ENCODE measurements at regions not wholly inside any gene's neighbourhood (a gene's known extent, or its start where the extent isn't known, plus 50 kb on each side); places are given as distances from the start of the nearest gene placed in this dataset.

DNA sequence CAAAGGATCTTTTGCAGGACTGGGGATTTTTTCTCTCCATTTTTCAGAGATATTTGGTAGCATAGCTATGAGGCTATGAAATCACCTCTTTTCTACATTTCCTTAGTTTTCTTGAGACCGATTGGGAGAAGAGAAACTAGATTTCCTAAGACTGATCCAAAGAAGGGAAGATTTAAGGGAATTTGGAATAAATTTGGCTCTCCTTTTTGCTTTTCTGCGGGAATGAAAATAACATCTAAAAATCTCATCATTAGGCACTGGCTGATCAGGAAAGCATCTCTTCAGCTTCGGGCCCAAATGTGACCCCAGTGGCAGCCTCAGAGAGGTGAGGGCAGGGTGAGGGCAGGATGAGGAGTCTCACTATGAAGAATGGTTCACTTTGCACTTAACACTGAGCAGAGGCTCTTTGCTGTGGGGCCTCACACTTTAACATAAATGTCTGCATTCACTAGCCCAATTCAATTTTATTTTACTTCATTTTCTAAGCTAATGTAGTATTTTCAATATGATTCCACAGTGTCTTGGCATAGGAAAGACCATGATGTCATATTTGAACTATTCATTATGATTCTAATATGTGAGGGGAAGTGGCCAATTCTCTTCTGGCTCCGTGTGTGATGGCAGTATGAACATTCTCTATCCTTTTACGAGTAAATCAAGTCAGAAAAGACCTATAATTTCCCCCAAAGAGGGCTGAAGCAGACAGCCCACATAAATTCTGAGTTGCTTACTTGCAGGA is 193.2 kb downstream of the MEX3B start:
- intact Hi-C loops (cut with DNase I; ENCODE audit: low total_unique reads) = no loop called here
- DNase-seq = no peak

DNA sequence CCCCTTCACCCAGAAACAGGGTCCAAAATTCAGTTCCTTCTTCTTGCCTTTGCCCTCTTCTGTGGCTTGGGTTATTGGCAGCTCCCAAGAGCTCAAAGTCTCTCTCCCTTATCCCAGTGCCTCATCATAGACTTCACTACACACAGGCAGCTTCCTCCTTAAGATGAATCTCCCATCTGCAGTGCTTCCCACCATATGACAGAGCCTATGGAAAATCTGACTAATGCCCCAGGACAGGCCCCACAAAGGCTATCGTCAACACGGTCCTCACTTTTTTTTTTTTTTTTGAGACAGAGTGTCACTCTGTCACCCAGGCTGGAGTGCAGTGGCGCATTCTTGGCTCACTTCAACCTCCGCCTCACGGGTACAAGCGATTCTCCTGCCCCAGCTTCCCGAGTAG is 194.1 kb downstream of the MEX3B start:
- no peaks in the 10 kb centered on the region for H3K9me3 ChIP-seq
- no peak overlapping the region for H3K27ac ChIP-seq
- H3K4me1 ChIP-seq = no peaks in the 10 kb centered on the region
- H3K36me3 ChIP-seq = no peaks in the 10 kb centered on the region
- no peak for DNase-seq
- intact Hi-C loops (cut with DNase I; ENCODE audit: low total_unique reads) = no loop called here
- H3K4me3 ChIP-seq = no peak overlapping the region
- no peak for TF ChIP-seq POLR2A (IDR thresholded peaks at IDR 0.05)
- TF ChIP-seq, protein P1, sequence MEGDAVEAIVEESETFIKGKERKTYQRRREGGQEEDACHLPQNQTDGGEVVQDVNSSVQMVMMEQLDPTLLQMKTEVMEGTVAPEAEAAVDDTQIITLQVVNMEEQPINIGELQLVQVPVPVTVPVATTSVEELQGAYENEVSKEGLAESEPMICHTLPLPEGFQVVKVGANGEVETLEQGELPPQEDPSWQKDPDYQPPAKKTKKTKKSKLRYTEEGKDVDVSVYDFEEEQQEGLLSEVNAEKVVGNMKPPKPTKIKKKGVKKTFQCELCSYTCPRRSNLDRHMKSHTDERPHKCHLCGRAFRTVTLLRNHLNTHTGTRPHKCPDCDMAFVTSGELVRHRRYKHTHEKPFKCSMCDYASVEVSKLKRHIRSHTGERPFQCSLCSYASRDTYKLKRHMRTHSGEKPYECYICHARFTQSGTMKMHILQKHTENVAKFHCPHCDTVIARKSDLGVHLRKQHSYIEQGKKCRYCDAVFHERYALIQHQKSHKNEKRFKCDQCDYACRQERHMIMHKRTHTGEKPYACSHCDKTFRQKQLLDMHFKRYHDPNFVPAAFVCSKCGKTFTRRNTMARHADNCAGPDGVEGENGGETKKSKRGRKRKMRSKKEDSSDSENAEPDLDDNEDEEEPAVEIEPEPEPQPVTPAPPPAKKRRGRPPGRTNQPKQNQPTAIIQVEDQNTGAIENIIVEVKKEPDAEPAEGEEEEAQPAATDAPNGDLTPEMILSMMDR (IDR thresholded peaks at IDR 0.05) = no peak
- no peaks in the 10 kb centered on the region for H3K27me3 ChIP-seq

More for the DNA sequence above, 193.2 kb downstream of the MEX3B start:
- H3K4me1 ChIP-seq = no peaks in the 10 kb centered on the region
- no peak overlapping the region for H3K27ac ChIP-seq
- H3K36me3 ChIP-seq = no peaks in the 10 kb centered on the region
- H3K4me3 ChIP-seq = no peak overlapping the region
- no peaks in the 10 kb centered on the region for H3K9me3 ChIP-seq
- no peaks in the 10 kb centered on the region for H3K27me3 ChIP-seq
- TF ChIP-seq POLR2A (IDR thresholded peaks at IDR 0.05) = no peak
- TF ChIP-seq, protein P1 (IDR thresholded peaks at IDR 0.05) = no peak

DNA sequence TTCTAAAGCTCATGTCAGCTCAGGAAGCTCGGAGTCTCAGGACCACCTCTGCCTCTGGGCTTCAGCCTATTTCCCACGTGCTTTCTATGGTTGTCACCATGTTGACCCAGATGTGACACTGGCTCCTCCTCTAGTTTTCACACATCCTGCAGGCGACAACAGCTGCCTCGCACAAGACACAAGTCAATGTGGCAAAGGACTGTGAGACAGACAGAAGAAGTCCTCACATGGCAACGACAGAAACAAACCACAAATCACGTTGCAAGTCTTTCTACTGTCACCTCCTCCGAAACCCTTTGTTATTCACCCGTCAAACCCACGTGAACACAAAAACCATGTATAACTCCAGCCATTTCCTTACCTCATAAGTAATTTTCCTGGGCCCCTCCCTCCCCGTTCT is 194.5 kb downstream of the MEX3B start:
- H3K9me3 ChIP-seq = no peaks in the 10 kb centered on the region
- DNase-seq = no peak
- H3K4me3 ChIP-seq = no peak overlapping the region
- no peaks in the 10 kb centered on the region for H3K27me3 ChIP-seq
- no peaks in the 10 kb centered on the region for H3K4me1 ChIP-seq
- no peak for TF ChIP-seq POLR2A (IDR thresholded peaks at IDR 0.05)
- TF ChIP-seq, protein P1 (IDR thresholded peaks at IDR 0.05) = no peak
- no peak overlapping the region for H3K27ac ChIP-seq
- intact Hi-C loops (cut with DNase I; ENCODE audit: low total_unique reads) = no loop called here
- no peaks in the 10 kb centered on the region for H3K36me3 ChIP-seq

DNA sequence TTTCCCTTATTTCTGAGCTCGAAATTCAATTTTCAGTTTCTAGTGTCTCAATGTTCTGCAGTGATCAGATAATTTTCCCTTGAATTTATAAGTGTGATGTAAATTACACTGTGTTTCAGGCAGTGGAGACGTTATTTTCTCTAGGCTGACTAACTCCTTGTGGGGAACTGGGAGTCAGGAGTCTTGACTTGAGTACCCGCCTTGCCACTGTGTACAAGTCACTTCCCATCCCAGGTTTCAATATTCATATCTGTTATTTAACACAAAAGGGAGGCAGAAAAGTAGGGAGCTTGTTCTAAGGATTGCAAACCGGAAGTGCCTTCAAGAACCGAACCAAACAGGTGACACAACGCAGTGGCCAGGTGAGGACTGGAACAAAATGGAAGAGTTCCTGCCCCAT is 196.5 kb downstream of the MEX3B start:
- DNase-seq = no peak
- Histone ChIP-seq H3K27me3 (no peaks in the 10 kb centered on the region), H3K4me3 (no peak overlapping the region), H3K9me3 (no peaks in the 10 kb centered on the region), H3K27ac (no peak overlapping the region), H3K4me1 (no peaks in the 10 kb centered on the region), H3K36me3 (no peaks in the 10 kb centered on the region)
- intact Hi-C loops (cut with DNase I; ENCODE audit: low total_unique reads) = no loop called here
- TF ChIP-seq POLR2A (IDR thresholded peaks at IDR 0.05) = no peak

DNA sequence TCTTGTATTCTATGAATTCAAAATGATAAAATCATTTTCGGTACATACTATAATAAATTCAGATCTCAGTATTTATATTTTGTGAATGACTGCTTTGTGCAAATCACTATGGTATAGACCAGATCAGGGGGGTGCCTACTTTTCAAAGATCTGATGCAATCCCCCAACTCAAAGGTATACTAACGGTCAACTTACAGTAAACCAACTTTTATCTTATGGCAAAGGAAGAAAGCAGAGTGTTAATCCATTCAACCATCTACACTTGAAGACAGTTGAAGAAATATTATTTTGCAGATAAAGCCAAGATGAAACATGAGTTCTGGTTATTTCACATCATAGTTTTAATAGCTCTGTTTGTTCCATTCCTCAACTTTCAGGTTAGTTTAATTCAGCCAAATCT is 197.1 kb downstream of the MEX3B start:
- Histone ChIP-seq H3K9me3 (no peaks in the 10 kb centered on the region), H3K27ac (no peak overlapping the region), H3K27me3 (no peaks in the 10 kb centered on the region), H3K4me3 (no peak overlapping the region), H3K36me3 (no peaks in the 10 kb centered on the region), H3K4me1 (no peaks in the 10 kb centered on the region)
- TF ChIP-seq, protein P1 (IDR thresholded peaks at IDR 0.05) = no peak
- no peak for TF ChIP-seq POLR2A (IDR thresholded peaks at IDR 0.05)
- DNase-seq = no peak
- intact Hi-C loops (cut with DNase I; ENCODE audit: low total_unique reads) = no loop called here
